Activated naive CD8-positive, alpha-beta T cell treated with anti-CD3 and anti-CD28 coated beads, Interleukin-2, amount 50 U/mL, for 16 hours (primary cell): ENCODE measurements at regions not wholly inside any gene's neighbourhood (a gene's known extent, or its start where the extent isn't known, plus 50 kb on each side); places are given as distances from the start of the nearest gene placed in this dataset.
"Not testable (repeated sequence)": the region's sequence is repeated elsewhere in the genome, so short reads cannot be mapped to it uniquely, and the experiment has no call there.

Source experiments
- DNase-seq: peaks from one replicate; pipeline ENCODE4 v3.0.0-alpha.2; 2020; ENCODE audit warnings: low read depth, low spot score

DNA sequence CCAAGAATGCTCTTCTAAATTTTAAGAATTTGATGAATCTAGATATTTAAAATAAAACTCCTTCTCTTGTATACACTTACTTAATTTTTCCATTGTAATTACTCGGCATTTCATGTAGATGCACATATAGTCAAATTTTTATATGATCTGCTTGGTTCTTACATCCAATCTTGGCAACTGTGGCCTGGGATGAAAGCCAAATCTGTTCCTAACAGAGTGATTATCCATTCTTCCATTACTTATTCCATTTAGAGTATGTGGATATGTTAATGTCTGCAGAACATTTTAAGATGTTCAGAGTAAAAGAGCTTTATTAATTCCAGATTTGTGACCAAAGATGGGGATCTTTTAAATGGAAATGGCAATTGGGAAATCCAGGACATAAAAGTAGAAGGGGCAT lies 144.1 kb upstream of the PDE7B start:
- DNase-seq: no peak

- DNase-seq: no peak
These were observed 141.5 kb upstream of the PDE7B start for GRCh38 chr6:135710042-135710441.

- no peak for DNase-seq
These were observed 129.3 kb upstream of the PDE7B start for GRCh38 chr6:135722190-135722589.

DNA sequence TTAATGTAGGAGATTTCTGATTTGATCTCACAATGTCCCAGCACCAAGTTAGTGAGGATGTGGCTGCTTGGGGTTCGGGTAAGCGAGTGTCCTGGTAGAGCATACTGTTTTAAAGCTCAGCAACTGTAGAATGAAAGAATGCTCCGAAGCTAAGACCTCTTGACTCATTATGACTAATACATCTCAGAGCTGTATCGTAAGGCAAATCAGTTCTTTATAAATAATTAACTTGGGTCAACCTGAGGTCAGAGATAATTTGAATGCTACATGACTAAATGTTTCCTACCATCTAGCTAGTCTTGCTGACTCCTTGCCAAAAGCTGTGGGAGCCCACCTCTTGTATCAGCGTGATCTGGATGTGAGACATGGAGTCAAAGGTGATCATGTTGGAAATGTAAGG lies 128.8 kb upstream of the PDE7B start:
- no peak for DNase-seq

DNA sequence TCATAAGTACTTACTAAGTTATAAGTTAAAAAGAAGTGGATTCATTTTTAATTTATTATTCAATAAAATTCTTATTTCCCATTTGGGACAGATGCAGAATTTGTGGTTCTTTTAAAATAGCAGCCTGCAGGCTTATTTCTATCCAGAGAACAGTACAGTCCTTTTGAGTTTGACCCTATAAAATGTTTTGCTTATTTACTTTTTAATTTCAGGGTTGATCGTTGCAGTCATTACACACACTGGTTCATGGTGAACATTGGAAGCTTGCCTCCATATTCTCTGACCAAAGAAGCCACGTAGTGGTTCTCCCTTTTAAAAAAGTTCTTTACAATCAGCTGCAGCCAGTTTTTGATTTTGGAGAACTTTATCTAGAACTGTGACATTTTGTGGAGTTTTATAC lies 122.9 kb upstream of the PDE7B start:
- no peak for DNase-seq

- DNase-seq: no peak
These were observed 120.4 kb upstream of the PDE7B start for GRCh38 chr6:135731116-135731515.

DNA sequence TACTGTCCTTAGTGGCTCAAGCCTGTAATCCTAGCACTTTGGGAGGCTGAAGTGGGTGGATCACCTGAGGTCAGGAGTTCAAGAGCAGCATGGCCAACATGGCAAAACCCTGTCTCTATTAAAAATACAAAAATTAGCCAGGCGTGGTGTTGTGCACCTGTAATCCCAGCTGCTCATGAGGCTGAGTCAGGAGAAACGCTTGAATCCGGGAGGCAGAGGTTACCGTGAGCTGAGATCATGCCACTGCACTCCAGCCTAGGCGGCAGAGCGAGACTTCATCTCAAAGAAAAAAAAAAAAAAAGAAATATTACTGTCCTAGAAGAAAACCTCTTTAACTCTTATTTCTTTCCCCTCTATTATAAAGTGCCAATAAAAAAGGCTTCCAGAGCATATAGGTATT lies 115.2 kb upstream of the PDE7B start:
- not testable (repeated sequence) for DNase-seq

- DNase-seq: no peak
These were observed 112.9 kb upstream of the PDE7B start for GRCh38 chr6:135738636-135739035.

DNA sequence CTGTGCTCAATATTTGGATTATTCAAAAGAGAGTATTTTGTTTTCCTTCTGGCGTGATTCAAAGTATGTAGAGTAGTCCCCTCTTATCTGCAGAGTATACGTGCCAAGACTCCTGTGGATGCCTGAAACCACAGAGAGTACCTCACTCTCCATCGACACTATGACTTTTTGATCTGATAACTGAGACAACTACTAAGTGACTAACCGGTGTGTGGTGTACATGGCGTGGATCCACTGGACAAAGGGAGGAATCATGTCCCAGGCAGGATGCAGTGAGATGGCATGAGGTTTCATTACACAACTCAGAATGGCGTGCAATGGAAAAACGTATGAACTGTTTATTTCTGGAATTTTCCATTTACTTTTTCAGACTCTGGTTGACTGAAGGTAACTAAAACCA lies 112.2 kb upstream of the PDE7B start:
- DNase-seq: no peak

DNA sequence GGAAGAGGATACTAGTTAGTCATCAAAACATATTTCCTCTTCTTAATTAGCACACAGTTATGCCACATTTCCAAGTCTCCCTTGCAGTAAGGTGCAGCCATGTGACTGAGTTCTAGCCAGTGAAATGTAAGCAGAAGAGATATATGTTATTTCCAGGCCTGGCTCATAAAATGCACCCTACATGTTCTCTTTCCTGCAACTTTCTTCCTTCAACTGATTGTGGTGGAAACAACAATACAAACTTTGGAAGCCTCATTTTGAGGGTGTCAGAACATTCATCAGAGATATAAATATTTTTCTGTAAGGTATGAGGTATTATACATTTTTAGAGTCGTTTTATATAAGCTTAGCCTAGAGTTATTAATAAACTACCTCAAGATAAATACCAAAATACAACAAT lies 110.9 kb upstream of the PDE7B start:
- DNase-seq: no peak

- no peak for DNase-seq
These were observed 108.0 kb upstream of the PDE7B start for GRCh38 chr6:135743476-135743875.

GRCh38 chr6:135748189-135748588 lies 103.3 kb upstream of the PDE7B start:
- no peak for DNase-seq

GRCh38 chr6:135750081-135750480 lies 101.4 kb upstream of the PDE7B start:
- no peak for DNase-seq

DNA sequence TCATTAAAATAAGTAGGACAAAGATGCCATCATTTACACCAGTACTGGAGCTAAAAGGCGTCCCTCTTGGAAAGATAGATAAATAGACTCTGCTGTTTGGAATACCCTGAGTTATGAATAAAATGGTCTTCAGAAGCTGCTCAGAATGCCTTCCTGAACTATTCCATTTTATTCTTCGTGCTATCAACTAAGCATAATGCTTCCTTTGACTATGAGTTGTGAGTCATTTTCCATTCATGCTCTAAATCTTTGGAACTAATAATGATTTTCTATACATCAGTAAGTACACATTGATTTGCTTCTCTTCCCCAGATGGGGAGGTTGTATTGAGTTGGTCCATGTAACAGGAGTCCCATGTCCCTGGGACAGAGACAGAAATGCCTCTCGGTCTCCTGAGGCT lies 98.3 kb upstream of the PDE7B start:
- no peak for DNase-seq

DNA sequence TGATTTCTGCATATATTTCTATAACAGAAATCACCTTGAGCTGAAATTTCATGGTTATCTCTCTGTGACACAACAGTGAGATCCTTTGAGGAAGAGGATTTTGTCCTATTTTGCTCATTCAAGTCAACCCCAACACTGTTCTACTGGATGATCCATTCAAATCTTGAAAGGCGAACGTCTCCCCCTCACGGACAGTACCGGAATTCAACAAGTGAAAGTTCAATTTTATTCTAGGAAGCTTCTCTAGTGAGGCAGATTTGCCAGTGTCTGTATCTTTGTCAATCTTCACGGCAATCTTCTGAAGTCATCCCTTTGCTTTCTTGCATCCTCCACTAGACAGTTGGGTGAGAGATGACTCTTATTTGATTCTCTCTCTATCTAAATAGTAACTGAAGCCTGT lies 91.7 kb upstream of the PDE7B start:
- DNase-seq: no peak

DNA sequence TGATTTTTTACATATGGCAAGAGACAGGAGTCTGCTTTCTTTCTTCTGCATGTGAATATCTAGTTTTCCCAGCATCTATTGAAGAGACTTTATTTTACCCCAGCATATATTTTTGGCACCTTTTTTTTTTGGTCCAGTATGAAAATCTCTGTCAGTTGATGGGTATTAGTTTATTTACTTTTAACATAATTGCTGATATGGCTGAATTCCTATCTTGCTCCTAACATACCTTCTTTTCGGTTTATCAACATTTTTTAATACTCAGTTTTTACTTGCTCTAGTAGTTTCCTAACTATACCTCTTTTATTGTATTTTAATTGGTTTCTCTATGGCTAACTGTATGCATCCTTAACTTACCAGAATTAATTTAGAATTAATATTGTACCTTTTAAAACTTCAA lies 77.5 kb upstream of the PDE7B start:
- DNase-seq: no peak

DNA sequence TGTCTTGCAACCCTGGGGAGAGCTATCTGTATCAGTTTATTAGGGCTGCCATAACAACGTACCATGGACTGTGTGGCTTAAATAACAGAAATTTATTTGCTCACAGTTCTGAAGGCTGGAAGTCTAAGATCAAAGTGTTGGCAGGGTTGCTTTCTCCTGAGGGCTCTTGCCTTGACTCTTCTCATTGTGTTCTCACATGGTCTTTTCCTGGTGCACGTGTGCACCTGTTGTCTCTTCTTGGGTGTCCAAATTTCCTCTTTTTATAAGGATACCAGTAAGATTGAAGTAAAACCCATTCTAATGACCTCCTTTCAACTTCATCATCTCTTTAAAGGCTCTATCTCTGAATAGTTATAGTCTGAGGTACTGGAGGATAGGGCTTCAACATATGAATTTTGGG lies 72.3 kb upstream of the PDE7B start:
- DNase-seq: no peak

DNA sequence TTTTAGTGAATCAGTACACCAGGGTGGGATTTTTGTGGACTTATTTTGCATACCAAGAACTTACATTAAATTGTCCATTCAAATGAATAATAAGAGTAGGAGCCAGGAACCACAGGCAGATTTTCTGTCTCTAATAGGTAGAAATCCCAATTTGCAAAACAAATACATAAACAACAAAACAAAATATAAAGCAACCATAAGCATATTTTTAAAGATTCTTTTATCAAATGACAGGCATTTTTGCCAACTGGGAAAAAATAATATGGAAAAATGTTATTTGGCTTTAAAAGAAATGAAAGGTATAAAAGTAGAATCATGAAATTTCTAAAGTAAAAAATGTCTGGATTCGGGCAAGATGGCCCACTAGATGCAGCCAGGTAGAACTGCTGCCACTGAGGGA lies 71.2 kb upstream of the PDE7B start:
- DNase-seq: no peak

GRCh38 chr6:135782546-135782945 lies 69.0 kb upstream of the PDE7B start:
- DNase-seq: no peak

- DNase-seq: no peak
These were observed 67.0 kb upstream of the PDE7B start for GRCh38 chr6:135784507-135784906.

GRCh38 chr6:135789375-135790050 lies 62.0 kb upstream of the PDE7B start:
- DNase-seq: no peak

- DNase-seq: no peak
These were observed 60.1 kb upstream of the PDE7B start for GRCh38 chr6:135791441-135791840.

DNA sequence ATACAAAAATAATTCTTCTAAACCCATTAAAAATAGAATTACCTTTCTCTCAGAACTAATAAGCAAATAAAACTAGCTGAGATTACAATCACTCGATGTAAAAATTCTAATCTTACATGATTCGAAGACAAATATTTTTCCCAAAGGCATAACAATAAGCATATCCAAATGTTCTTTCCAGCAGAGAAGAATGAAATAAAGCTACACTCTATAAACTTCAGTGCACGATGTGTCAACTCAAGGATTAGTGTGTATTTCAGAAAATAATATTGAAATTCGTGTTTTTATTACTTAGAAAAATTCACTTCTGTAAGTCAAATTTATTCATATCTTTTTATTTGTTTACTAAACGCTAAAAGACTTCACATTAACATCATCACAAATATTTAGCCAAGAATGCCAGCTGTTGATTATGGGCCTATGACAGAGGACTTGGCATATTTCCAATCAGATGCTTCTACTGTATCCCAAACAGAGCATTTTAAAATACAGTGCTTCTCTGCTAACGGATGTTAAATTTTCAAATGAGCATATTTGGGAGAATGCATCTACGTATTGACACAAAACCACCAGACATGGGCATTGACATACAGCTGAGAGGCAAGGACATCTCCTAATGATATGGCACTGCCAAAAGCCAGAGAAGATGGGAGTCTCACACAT lies 54.7 kb upstream of the PDE7B start:
- no peak for DNase-seq

DNA sequence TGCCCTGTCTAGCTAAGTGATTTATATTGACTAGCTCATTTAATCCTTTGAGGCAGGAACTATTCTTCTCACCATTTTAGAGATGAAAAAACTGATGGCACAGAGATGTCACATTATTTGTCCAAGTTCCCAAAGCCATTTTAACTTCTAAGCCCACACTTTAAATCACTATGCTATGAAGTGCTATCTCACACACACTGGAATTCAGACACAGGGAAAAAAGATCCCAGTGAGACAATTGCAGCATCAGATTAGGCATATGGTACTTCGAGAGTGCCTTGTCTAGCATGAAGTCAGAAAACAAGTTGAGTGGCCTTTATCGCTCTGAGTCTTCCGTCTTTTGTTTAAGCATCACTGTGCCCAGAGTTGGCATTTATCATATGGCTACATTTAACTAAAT lies 54.1 kb upstream of the PDE7B start:
- no peak for DNase-seq
